ENCODE measurements at regions not wholly inside any gene's neighbourhood (a gene's known extent, or its start where the extent isn't known, plus 50 kb on each side); places are given as distances from the start of the nearest gene placed in this dataset.

DNA sequence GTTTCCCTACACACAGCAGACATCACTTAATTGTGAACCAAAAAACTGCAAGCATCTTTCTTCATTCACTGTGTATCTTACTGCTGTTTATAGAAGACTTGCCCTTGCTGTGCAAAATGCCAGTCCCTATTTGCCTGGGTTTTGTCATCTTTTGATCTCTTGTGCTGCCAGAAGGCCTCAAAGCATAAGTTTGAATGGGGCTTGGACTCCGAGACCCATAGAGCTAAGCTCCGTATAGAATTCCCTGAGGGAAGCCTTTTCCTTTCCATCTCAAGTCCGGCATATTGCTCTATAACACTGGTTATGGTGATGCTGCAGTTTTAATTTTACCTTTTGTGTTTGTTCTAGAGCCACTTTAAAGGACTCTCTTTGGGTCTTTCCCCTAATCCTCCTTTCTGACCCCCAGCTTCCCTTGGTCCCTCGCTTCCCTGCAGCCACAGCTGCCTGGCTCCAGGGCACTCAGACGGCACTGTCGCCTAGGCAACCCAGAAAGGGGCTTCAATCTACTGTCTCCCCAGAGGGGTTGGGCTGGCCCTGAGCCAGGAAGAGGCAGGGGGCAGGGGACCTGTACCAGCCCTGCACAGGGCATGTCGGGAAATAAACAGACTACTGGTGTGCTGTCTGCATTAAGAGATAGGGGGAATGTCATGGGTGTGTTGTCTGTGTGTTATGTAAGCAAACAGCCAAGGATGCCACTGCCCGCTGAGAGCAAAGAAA is 73.4 kb upstream of the MELK start:
- no peak for TF ChIP-seq EZH2 (IDR thresholded peaks at IDR 0.05)
- no peak for TF ChIP-seq POLR2AphosphoS5 (IDR thresholded peaks at IDR 0.05; ENCODE audit: borderline replicate concordance, low read depth, low read length)
